ENCODE measurements at regions not wholly inside any gene's neighbourhood (a gene's known extent, or its start where the extent isn't known, plus 50 kb on each side); places are given as distances from the start of the nearest gene placed in this dataset.

GRCh38 chr22:48277868-48278581 is 1515.6 kb downstream of the TBC1D22A start:
- DNase-seq: no peak

GRCh38 chr22:48276994-48277867 is 1514.8 kb downstream of the TBC1D22A start:
- no peak for DNase-seq

GRCh38 chr22:48275412-48275811 is 1513.0 kb downstream of the TBC1D22A start:
- DNase-seq: no peak

GRCh38 chr22:48270731-48271130 is 1508.3 kb downstream of the TBC1D22A start:
- no peak for DNase-seq

GRCh38 chr22:48268771-48269552 is 1506.5 kb downstream of the TBC1D22A start:
- no peak for DNase-seq

GRCh38 chr22:48268293-48268692 is 1505.8 kb downstream of the TBC1D22A start:
- no peak for DNase-seq

- DNase-seq: no peak
Observed at GRCh38 chr22:48267681-48268080, 1505.2 kb downstream of the TBC1D22A start.

GRCh38 chr22:48265000-48265625 is 1502.7 kb downstream of the TBC1D22A start:
- DNase-seq: no peak

GRCh38 chr22:48264586-48264985 is 1502.1 kb downstream of the TBC1D22A start:
- no peak for DNase-seq

GRCh38 chr22:48263791-48264351 is 1501.4 kb downstream of the TBC1D22A start:
- DNase-seq: no peak

- DNase-seq: no peak
Observed at GRCh38 chr22:48263431-48263765, 1500.9 kb downstream of the TBC1D22A start.

- no peak for DNase-seq
Observed at GRCh38 chr22:48262596-48263430, 1500.4 kb downstream of the TBC1D22A start.

- no peak for DNase-seq
Observed at GRCh38 chr22:48261706-48262105, 1499.3 kb downstream of the TBC1D22A start.

- no peak for DNase-seq
Observed at GRCh38 chr22:48261048-48261621, 1498.7 kb downstream of the TBC1D22A start.

GRCh38 chr22:48259991-48260670 is 1497.7 kb downstream of the TBC1D22A start:
- DNase-seq: no peak

- DNase-seq: no peak
Observed at GRCh38 chr22:48258811-48259210, 1496.4 kb downstream of the TBC1D22A start.

- peak; percentile 1 for DNase-seq
Observed at GRCh38 chr22:48258064-48258701, 1495.7 kb downstream of the TBC1D22A start.

GRCh38 chr22:48257685-48258055 is 1495.2 kb downstream of the TBC1D22A start:
- DNase-seq: no peak

- DNase-seq: no peak
Observed at GRCh38 chr22:48256776-48257684, 1494.6 kb downstream of the TBC1D22A start.

All from inflammatory macrophage treated with lipopolysaccharide for 4 hours (primary cell).